ENCODE measurements at regions not wholly inside any gene's neighbourhood (a gene's known extent, or its start where the extent isn't known, plus 50 kb on each side); places are given as distances from the start of the nearest gene placed in this dataset.

DNA sequence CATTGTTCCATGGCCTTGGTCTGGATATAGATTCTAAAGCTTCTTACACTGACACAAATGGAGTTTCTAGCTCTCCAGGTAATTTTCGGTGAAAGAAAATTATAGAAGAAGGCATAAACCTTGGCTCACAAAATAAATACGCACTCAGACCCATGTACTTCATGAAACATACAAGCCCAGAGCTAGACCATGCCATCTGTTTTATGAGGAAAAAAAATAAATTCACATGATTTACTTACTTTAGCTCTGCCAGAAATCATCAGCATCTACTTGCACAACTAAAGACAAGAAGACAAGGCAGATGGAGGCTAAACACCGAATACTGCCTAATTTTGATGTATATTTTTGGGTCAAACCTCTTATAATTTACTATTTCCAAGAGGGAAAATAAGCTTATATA is 197.4 kb upstream of the KLF14 start:
- no peak for DNase-seq

DNA sequence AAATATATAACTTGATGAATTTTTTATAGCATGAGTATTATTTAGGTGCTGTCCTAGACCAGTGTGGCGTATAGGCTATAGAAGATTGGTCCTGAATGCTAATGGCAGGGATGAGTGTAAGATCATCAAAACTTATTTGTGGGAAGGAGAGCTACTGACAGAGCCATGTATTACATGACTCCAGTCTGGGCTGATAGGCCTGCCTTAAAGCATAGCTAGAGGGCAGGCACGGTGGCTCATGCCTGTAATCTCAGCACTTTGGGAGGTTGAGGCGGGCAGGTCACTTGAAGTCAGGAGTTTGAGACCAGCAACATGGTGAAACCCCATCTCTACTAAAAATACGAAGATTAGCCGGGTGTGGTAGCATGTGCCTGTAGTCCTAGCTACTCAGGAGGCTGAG is 198.1 kb upstream of the KLF14 start:
- DNase-seq, result no peak

DNA sequence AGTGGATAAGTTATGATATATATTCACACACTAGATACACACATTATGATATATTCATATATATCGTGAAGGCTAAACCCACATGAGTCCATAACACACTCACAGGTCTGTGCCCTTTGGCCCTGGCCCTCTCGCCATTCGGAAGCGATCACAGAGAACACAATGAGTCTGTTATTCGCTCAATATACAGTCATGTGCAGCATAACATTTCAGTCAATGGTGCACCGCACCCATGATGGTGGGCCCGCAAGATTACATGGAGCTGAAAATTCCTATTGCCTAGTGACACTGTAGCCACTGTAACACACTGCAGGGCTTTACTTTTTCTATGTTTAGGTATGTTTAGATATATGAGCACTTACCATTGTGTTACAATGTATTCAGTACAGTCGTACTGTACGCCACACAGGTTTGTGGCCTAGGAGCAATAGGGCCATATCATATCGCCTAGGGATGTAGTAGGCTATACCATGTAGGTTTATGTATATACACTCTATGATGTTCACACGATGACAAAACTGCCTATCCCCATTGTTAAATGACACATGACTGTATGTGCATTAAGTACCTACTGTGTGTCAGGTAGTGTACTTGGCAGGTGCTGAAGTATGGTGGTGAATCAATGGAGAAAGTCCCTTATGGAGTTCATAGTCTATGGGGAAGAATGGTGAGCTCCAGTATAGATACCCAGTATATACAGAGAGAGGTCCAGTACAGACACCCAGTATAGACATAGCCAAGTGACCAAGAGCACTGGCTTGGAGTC is 198.8 kb upstream of the KLF14 start:
- DNase-seq, result no peak

DNA sequence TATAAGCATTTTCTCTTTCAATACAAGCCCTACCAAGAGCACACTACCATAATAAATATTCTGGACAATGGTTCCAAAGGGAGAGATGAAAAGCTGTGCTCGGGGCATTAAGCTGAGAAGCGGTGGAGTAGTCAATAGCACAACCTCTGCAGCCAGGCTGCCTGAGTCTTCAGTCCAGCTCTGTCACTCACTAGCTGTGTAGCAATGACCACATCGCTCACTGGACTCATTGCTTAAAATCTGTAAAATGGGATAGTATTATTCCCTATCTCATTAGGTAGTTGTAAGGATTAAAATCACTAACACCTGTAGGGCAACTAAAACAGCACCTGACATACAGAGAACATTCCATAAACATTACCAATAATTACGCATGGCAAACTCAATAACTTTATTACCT is 199.9 kb upstream of the KLF14 start:
- DNase-seq, result no peak

DNA sequence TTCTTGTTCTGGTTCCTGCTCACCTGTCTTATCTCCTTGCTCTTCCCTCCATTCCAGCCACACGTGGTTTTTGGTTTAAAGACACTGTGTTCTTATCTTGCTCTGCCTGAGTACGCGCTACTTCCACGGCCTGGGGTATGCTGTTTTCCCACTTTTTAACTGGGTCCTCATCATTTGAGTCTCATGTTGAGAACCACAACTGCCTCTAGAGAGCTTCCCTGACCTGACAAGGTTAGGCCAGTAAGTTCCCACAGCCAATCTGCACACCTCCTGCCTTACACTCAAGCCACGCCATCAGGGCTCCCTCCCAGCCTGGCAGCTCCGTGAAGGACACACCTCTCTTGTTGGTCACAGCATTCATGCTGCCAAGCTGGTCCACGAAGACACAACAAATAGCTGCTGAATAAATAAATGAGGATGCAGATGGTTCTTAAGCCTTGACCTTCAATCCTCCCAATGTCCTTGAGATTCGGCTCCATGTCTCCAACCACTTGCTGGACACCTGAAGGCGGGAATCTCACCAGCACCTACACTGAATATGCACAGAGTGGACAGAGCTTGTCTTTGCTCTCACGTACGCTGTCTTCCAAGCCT is 201.7 kb upstream of the KLF14 start:
- DNase-seq, result no peak

DNA sequence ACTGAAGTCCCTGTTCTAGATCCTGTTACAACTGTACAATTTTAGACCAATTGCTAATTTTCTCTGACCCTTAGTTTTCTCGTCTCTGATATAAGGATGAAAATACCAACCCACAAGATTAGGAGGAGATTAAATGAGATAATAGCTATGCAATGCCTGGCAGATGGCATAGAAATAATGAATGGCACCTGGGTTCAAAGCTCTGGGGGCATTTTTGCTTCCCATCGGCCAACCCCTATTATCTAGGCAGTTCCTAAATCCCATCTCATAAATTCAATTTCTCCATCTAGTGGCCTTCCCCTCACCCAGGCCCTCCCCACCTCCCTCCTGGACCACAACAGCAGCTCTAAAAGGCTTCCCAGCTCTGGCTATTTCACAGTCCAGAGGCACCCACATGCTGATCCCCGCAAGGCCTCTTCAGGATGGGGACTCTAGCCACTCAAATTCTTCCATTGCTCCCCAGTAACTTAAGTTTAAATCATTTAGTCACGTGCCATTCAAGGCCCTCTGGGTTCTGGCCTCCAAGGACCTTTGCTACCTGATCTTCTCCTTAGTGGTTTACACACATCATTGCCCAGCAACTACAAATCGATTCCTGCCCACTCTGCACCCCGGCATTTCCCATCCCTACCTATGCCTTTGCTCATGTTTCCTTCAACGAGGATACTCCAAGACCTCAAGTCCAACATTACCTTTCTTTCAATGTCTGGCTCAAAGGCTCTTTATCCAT is 202.4 kb upstream of the KLF14 start:
- DNase-seq, result no peak

DNA sequence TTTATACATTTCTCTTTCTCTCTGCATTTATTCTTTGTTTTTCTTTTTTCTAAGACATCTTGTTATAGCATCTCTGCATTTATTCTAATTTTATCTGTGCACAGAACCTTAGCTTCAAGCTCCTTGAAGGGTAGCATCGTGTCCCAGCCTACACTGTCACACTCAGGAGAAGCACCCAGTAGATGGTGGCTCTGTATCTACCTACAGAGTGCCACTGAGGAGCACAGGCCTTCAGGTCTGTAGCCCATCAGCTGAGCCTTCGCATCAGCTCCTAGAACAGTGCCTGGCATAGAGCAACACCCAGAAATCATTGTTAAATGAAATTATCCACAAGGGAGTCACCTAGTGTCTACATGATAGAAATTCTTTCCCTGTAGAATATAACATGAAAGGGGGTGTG is 203.0 kb upstream of the KLF14 start:
- no peak for DNase-seq

DNA sequence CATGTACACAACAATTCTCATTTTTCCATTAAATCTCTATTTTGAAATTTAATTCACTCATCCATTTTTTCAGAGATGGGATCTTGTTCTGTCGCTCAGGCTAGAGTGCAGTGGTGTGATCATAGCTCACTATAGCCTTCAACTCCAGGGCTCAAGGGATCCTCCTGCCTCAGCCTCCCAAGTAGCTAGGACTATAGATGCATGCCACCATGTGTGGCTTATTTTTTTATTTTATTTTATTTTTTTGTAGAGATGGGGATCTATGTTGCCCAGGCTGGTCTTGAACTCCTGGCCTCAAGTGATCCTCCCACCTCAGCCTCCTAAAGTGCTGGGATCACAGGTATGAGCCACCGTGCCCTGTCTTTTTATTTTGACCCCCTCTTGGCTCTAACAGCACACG is 203.8 kb upstream of the KLF14 start:
- DNase-seq, result no peak

DNA sequence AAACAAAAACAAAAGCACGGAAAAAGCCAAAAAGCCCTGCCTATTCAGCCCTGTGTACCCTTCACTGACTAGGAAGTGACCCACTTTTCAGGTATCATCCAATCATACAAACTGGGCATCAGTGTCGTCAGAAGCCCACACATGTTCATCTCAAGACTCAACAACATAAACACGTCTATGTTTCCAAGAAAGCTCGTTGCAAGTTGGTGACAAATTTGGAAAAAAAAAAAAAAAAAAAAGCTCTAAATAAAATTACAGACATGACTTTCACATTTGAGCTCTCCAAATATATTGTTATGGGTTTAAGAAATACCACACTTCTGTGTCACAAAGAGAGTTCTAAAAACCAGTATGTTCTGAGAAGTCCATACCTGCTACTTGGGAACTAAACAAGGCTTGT is 204.7 kb upstream of the KLF14 start:
- DNase-seq, result no peak

DNA sequence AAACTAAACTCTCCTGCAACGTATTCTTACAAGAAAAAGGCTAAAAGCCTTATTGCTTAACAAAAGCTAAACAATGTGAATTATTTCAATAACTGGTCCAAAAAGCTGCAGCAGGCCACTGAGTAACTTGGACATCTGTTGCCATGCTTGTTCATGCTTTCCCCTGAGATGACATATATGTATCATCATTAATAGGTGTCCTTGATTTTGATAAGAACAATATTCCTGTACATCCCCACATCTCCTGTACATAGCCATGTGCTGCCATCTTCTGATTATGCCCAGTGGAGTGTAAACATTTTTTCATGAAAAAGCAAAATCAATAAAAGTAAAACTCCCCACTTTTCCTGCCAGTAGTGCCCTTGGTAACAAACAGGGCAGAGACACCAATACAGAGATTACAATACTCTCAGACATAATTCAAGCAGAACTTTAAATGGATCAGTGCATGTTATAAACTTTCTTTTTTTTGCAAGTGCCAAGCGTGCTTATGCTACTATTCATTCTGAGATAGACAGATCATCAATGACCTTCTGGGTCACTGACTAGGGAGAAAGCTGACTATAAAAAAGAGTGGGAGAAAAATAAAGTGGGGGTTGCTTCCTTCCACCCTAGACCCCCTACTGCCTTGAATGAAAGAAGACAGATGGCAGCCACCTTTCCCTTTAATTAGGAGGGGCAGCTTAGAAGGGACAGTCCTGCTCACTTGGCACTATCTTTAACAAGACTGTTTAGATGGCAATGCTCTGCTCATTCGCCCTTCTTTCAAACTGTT is 205.5 kb upstream of the KLF14 start:
- no peak for DNase-seq

DNA sequence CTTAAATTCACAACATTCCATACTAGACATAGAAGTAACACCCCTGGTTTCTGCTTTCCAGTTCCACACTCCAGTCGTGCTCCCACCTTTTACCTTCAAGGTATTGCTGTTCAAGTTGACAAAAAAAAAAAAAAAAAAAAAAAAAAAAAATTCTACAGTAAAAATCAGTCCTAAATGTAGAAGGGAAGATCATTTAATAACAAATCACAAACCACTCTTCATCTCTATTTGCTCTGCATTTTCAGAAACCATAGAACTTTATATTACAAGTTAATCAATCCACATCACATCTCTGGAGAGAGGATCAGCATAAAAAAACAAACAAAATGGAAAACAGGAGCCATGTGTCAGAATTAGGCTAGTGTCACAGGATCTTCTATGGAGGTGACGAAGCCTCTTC is 206.3 kb upstream of the KLF14 start:
- no peak for DNase-seq

DNA sequence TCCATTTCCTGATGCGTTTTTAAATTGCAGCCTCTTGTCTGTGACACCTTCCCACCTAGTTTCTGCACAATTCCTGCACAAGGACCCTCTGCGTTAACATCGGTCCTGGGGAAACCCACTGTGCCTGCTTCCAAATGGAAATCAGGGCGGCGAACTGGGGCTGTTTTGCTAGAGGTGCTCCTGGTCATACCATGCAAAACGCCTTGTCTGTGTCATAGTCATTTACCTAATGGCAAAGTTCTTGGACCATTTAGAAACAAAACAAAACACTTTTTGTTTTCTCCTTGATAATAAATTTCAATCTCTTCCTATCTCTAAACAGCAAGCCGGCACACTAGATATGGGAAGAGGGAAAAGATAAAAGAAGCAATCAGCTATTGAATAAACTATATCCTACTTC is 206.9 kb upstream of the KLF14 start:
- DNase-seq, result no peak

DNA sequence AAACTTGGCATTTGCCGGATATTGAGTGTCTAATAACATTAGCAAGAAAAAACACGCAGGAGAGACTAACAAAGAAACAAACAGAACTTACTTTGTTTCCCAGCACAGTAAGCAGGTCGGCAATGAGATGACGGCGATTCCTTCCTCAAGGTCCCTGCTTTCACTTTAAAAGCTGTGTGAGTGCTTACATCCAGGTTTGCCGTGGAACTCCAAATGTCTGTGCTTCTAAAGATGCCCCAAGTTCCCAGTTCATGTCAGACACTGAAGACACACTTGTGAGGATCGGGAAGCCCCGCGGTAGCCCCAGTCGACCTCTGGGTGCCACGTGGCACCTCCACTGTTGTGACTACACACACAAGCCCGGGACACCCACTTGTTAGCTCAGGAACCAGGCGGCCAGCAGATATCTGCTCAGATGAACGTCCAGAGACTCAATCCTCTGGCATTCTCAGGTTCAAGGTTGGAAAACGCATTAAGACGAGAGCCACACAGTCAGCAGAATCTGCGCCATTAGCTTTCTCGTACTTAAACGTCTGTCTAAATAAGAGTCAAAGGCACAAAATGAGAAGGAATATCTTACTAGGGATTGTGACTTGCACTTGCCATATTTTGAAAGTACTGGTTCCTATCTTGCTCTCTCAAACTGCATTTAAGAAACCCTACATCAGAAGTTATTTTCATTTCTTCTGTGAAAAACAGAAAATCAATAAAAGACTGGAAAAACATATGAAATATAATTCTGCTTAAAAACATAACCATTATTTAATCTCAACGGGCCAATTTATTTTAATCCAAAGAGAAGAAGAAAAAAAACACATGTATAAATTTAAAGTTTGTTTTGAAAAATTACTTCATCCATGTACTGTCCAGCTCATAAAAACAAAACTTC is 207.6 kb upstream of the KLF14 start:
- no peak for DNase-seq

DNA sequence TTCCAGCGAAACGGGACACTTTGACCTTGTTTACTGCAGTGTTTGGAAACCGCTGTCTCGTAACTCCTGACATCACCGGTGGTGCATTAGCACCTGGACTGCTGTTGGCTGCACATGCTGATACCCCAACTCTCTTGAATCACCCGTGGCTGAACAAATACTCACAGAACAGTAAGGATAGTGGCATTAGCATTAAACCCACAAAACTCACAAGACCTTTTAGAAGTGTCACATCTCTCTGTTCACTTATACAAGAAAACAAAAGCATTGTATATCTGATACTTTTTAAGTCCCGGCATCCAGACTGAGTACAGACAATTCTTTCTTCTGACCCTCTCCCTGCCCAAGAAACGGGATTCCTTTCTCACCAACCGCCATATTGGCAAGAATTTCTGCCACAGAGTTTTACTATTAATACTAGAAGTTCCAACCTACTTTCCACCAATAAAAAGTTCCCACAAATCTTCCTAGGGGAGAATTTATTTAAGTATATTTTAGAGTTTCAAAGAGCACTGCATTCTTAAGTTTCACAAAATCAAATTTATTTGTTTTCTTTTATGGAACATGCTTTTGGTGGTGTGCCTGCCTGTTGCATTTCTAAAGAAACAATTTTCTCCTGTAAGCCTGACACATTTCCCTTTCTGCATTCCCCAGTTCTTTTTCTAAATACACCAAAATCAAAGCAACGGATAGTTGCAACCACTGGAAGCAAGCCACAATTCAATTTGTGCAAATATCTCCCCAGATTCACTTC is 208.4 kb upstream of the KLF14 start:
- DNase-seq, result no peak

DNA sequence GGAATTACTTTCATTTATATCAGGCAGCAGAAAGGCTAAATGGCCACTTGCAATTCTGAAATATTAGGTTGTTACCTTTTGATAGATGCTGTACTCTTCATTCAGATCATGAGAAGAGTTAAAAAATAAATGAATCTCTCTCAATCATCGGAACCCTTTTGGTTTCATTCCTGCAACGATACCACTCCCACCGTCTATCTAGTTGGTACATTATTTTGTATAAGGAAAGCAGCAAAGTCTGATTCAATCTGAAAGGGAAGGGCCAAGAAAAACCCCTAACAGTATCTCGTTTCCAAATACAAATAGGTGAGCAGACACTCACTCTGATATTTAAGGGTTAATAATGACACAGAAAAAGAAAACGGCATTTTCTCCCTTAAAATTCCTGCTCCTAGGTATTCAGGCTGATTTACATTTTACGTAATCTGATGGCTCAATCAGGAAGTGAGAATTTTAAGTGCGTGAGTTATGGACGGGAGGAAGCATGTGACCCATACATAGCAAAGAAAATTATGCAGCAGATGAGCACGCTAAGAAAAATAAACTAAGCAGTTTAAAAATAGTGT is 209.4 kb upstream of the KLF14 start:
- peak; percentile 14 for DNase-seq

DNA sequence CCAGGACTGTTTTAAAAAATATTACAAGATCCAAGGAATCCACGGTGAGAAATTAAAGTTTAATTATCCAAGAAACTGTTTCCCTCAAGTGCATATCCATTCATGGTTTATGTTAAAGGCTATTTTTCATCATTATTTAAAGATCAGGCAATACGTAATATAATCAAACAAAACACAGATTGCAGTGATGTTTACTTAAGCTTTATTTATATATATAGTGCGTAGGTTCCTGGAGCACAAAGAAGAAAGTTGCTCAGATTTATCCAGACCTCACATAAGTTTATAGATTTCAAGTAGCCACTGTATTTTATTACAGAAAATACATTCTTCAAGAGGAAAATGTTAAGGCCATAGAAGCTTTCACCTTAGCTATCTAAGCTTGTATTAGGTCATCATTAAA is 210.0 kb upstream of the KLF14 start:
- no peak for DNase-seq

DNA sequence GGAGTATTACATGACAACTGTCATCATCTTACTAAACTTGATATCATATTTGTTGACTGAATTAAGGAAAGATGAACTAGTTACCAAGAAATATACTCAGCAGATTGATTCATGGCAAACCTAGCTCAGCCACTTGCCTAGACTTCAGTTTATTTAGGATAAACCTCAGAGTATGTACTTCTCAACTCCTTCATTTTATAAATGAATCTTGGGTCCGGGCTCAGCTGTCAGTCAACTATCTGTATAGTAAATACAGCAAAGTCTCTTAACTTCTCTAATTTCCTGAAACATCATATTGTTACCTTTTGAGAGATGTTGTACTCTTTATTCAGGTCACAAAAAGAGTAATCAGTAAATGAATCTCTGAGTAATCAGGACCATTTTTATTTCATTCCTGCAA is 211.0 kb upstream of the KLF14 start:
- DNase-seq, result no peak

DNA sequence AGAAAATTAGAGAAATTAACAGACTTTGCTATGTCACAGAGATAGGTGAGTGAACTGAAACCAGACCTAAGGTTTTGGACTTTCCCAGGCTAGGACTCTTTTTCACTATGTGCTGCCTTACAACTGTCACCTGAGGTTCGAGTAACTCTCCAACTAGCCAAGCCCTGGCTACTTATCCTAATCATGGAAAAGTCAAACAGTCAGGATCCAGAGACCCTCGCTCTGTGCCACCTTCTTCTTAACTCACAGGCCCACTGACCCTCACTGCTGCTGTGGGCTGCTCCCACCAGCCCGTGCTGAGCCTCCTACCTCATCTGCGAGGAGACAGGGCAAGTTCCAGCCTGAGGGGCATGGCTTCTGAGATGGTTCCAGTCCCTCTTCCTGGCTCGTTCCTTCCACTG is 211.4 kb upstream of the KLF14 start:
- no peak for DNase-seq

DNA sequence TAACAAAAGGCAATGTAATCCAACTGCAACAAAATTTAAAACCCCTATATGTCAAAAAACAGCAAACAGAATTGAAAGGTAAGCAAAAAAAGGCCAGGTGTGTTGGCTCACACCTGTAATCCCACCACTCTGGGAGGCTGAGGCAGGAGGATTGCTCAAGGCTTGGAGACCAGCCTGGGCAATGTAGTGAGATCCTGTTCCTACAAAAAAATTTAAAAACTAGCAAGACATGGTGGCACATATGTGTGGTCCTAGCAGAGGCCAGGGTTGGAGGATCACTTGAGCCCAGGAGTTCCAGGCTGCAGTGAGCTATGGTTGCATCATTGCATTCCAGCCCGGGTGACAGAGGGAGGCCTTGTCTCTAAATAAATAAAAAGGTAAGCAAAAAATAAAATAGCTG is 212.1 kb upstream of the KLF14 start:
- no peak for DNase-seq

DNA sequence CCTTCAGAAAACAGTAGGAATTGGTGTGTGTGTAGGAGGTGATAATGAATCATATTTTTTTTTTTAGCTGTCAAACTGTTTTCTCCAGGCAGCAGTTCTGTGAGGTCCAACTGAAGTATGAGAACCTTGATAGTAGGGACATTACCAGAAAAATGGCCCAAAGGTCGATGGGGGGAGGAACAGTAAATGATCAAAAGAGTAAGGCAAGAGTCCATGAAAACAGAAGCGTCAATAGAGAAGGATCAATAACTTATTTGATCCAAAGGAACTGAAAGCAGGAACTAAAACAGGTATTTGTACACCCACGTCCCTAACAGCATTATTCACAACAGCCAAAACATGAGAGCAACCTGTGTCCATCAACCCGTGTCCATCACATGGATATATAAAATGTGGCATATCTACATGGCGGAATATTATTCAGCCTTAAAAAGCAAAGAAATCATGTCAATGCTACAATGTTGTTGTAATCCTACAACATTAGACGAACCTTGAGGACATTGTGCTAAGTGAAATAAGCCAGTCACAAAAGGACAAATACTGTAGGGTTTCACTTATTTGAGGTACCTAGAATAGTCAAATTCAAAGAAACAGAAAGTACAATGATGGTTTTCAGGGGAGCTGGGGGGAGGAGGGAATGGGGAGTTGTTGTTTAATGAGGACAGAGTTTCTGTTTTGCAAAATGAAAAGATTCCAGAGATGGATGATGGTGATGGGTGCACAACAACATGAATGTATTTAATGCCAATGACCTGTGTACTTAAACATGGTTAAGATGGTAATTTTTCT is 214.0 kb upstream of the KLF14 start:
- no peak for DNase-seq

DNA sequence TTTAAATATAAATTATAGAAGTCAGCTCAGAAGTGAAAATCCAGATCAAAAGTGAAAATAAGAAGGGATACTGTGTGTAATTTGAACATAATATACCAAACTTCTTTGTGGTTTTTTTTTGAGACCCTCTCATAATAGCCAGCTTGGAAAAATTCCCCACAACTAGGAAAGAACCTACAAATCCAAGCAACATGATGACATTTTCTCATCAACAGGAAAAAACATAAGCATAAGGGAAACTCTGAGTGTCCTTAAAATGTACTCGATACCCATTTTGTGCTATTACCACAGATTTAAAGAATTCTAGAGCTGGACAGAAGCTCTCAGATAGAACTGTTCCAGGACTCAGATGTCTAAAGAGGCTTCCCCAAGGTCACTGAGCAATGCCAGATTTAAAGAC is 214.8 kb upstream of the KLF14 start:
- DNase-seq, result no peak

Data from NCI-H774 (cell line).